ENCODE measurements at regions not wholly inside any gene's neighbourhood (a gene's known extent, or its start where the extent isn't known, plus 50 kb on each side); places are given as distances from the start of the nearest gene placed in this dataset.
A peak's percentile ranks its signal among the peaks of the same experiment; 100 is the strongest.

DNA sequence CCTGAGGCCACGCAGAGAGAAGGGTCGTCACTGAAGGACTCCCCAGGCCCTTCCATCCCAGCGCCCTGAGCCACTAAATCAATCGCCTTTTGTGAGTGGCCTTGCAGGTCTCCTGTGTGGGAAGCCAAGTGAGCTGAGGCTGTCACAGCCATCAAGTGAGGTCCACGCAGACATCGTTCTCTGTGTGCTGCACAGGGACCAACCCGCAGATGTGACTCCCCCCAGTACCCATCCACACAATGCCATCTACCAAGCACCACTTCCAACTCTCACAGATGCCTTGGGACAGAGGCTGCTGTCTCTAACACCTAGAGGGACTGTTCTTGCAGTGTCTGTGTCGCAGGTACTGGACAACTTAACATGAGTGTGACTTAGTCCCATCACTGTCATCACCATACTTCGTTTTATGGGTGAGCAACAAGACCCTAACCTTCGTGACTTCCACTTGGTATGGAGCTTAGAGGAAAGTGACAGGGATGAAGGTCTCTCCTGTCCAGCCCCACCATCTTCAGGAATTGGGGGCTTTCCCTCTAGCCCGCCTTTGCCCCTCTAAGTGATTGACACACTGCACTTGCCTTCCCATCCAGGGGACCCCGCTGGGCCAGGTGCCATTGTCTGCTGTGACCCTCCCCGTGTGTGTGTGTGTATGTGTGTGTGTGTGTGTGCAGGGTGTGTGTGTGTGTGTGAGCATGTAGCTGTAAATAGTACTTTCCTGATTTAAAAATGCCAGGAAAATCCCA lies 51.4 kb upstream of the TMEM72 start:
- no peak overlapping the region for H3K4me3 ChIP-seq
- no peak for ATAC-seq (replicated peaks in 6 of 8)
- peaks cover 2 to 18% of the 10 kb centered on the region in 2 donors for H3K4me1 ChIP-seq (replicated peaks in 1 of 2)
- in situ Hi-C loops (cut with MboI; ENCODE audit: low pct_unique_long_range_greater_than_20kb in 2 of 9, low sequenced_read_pairs in 9 of 9, unreplicated experiment in 9 of 9), result loop anchor here (10.0 to 25.0 kb wide), 6 partner anchors 465 to 1197 kb away; partner anchors contain the start of gene CXCL12 (in 3 of the 9)
- no peak overlapping the region for H3K27ac ChIP-seq
- WGBS, 10 experiments, result 20 to 100% (median 92%) methylated on average over 1 to 10 of the region's 13 CpGs; no CpG with 5 or more reads in 5 of the 10 experiments

DNA sequence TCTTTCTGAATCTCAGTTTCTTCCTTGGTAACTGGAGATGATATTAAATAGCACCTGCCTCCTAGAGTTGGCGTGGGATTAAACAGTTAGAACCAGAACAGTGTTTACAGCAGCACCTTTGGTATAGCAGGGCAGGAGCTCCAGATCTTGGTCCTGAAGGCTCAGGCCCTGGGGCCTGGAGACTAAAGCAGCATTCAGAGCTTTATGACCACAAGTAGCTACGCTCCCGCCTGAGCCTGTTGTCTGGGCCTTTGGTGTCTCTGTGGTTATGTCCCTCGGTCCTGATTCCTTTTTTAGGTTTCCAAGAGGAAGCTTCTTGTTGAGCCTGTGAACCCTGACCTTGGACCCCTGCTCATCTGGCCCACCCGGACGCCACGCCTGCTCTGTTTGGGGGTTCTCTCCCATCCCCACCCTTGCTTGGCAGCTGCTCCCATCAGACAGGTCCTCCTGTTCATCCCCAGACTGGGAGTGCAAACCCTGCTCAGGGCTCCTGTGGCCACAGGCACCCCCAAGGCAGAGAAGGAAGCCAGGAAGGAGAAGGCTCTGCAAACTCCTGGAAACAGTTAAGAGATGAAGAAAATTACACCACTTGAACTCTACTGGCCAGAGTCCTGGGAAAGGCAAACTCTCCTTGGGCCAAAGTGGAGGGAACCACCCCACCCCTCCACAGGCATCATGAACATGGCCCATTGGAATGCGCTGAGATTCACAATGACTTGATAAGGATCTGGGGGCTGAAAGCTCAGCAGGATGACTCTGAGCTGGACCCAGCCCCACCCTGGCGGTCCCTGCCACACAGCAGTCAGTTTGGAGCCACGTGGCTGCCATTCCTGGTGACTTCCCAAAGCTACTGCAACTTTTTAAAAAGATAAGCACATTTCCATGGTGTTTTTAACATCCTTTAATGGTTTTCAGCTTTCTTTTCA lies 50.1 kb upstream of the TMEM72 start:
- Histone ChIP-seq H3K4me3 (no peak overlapping the region), H3K27ac (no peak overlapping the region), H3K4me1 (replicated peaks in 1 of 2) (peaks cover 2 to 15% of the 10 kb centered on the region in 2 donors)
- ATAC-seq (replicated peaks in 6 of 8), result peak in 2 of 8 experiments; percentile 45 to 46
- in situ Hi-C loops (cut with MboI; ENCODE audit: low pct_unique_long_range_greater_than_20kb in 2 of 9, low sequenced_read_pairs in 9 of 9, unreplicated experiment in 9 of 9), result loop anchor here (10.0 to 25.0 kb wide), 5 partner anchors 474 to 1199 kb away; partner anchors contain the start of gene CXCL12 (in 3 of the 9)
- 20 to 100% (median 94%) methylated on average over 1 to 7 of the region's 10 CpGs; no CpG with 5 or more reads in 3 of the 10 experiments for WGBS, 10 experiments

Measured in motor neuron (in vitro differentiated cells).